Astrocyte of the spinal cord (primary cell): ENCODE measurements at regions not wholly inside any gene's neighbourhood (a gene's known extent, or its start where the extent isn't known, plus 50 kb on each side); places are given as distances from the start of the nearest gene placed in this dataset.

Source experiments
- DNase-seq: peaks from one replicate; pipeline ENCODE4 v3.0.0; 2011; ENCODE audit warnings: low read depth, low spot score
- H3K4me3 ChIP-seq: 2 replicates; pipeline ENCODE4 v1.5.1; 2011; ENCODE audit warnings: low read depth, mild to moderate bottlenecking, low read length, moderate library complexity
- in situ Hi-C: cut with HindIII; loops from 2 replicates; pipeline ENCODE4 v1.10.0; 2017; ENCODE audit warnings: low sequenced_read_pairs
- TF ChIP-seq, protein P1 (sequence below): IDR thresholded peaks from 2 replicates; pipeline ENCODE4 v1.5.1; 2012; ENCODE audit warnings: low read depth, mild to moderate bottlenecking, low read length, inconsistent platforms

DNA sequence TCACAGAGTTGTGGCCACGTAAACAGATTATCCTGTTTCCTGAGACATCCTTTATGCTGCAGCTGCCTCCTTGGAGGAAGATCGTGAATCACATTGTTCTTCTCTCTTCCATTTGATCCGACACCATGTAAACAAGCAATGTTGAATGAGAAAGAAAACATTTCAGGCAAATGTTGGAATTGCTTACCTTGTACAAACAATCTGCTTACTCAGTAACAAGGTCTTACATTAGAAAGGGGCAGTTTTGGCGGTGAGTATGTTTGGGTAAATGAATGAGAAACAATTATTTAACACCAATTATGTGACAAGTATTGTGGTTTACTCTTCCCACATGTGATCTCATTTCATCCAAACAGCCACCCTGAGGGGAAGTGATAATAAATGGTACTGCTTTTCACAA lies 637.8 kb downstream of the RAB28 start:
- TF ChIP-seq, protein P1, sequence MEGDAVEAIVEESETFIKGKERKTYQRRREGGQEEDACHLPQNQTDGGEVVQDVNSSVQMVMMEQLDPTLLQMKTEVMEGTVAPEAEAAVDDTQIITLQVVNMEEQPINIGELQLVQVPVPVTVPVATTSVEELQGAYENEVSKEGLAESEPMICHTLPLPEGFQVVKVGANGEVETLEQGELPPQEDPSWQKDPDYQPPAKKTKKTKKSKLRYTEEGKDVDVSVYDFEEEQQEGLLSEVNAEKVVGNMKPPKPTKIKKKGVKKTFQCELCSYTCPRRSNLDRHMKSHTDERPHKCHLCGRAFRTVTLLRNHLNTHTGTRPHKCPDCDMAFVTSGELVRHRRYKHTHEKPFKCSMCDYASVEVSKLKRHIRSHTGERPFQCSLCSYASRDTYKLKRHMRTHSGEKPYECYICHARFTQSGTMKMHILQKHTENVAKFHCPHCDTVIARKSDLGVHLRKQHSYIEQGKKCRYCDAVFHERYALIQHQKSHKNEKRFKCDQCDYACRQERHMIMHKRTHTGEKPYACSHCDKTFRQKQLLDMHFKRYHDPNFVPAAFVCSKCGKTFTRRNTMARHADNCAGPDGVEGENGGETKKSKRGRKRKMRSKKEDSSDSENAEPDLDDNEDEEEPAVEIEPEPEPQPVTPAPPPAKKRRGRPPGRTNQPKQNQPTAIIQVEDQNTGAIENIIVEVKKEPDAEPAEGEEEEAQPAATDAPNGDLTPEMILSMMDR = no peak
- in situ Hi-C loops = no loop called here
- DNase-seq = no peak
- H3K4me3 ChIP-seq = no peak overlapping the region

DNA sequence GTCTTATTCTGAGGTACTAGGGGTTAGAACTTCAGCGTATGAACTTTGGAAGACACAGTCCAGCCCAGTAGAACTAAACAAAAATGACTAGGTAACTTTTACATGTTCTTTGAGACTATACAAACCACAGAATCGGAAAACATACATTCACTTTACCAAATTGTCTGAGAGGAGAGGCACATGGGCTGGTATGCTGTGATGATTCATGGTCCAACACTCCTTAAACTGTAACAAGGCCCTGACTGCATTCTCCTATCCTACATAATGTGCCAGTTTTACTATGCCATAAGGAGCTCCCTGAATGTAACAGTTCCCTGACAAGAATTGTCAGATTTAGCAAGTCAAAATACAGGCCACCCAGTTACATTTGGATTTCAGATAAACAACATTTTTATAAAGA lies 640.0 kb downstream of the RAB28 start:
- TF ChIP-seq, protein P1 = no peak
- H3K4me3 ChIP-seq = no peak overlapping the region
- in situ Hi-C loops = no loop called here
- DNase-seq = no peak

DNA sequence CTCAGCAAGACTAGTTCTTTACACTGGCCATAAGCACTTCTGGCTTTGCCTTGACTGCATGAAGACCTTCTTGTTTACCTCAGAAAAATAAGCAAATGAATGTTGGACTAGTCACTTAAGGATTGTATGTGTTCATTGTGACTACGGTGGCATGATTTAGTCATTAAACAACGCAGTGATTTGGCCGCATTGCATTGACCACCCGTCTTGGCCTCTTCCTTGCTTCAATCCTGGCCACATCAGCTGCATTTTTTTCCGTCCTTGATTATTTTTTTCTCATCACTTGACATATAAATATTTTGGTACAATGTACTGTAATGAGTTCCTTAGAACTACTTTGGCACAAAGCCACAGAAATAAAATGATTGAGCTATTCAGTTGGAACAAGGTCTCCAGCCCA lies 656.2 kb downstream of the RAB28 start:
- TF ChIP-seq, protein P1 = no peak
- in situ Hi-C loops = no loop called here
- no peak for DNase-seq
- H3K4me3 ChIP-seq = no peak overlapping the region

DNA sequence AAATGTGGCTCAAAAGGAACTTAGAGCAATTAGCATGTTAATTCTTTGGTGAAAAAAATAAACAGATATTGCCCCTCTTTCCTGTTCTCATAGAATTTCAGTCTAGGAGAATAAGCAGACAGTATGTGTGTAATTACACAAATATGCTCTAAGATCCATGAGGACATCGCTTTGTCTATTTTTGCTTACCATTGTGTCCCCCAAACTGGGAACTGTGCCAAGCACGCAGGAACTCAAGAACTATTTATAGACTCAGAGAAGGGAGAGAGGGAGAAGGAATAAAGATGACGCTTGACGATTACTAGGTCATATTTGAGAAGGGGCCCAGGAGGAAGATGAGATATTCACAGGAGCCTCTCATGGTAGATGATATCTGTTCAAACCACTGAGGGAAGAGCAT lies 692.6 kb downstream of the RAB28 start:
- no peak overlapping the region for H3K4me3 ChIP-seq
- DNase-seq = peak; percentile 57
- TF ChIP-seq, protein P1 = no peak
- in situ Hi-C loops = no loop called here

DNA sequence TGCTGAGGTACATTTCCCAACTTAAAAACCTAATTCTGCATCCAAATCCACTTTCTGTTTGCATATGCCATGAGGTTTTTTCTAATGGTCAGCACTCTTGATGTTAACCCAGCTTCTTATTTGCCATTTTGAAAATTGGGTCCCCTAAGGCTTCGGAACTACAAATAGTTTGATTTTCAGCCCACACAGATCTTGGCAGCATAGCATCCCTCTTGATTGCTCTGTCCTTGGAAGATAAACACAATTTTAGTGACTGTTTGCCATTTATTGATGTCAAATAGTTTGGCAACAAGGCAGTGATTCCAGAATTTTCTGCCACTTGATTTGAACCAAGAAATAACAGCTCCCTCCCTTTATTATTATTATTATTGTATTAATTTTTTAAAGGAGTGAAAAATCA lies 696.9 kb downstream of the RAB28 start:
- H3K4me3 ChIP-seq = no peak overlapping the region
- DNase-seq = no peak
- TF ChIP-seq, protein P1 = no peak
- in situ Hi-C loops = no loop called here

DNA sequence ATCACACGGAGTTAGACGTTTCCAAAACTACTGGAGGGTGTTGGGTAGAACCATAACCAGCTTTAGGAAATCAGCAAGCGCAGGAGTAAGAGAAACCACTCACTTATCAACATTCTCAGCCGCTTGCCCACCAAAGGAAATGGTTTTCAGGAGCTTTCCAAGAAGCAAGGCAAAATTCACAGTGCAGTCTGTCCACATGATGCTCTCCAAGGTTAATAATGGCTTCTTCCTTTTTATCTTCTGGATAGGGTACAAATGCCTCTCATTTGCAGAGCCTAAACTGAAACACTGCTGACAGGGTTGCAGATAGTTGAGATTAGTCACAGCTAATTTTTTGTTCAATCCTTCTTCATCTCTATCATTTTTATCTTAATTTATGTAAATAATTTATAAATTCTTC lies 705.4 kb downstream of the RAB28 start:
- DNase-seq = no peak
- H3K4me3 ChIP-seq = no peak overlapping the region
- in situ Hi-C loops = no loop called here

More for the DNA sequence above, 705.4 kb downstream of the RAB28 start:
- TF ChIP-seq, protein P1 = no peak
